Stomach (tissue), 4 donors: ENCODE measurements at regions not wholly inside any gene's neighbourhood (a gene's known extent, or its start where the extent isn't known, plus 50 kb on each side); places are given as distances from the start of the nearest gene placed in this dataset.
"Not testable (repeated sequence)": the region's sequence is repeated elsewhere in the genome, so short reads cannot be mapped to it uniquely, and the experiment has no call there.

Experiments used
- CTCF ChIP-seq, 7 experiments: fragments of 450-650 bp in 4 of 7; fragments of 200-600 bp in 3 of 7; sonication (generic) in 3 of 7; IDR thresholded peaks; one replicate each; pipeline ENCODE4 v1.5.1; 2016 to 2019; ENCODE audit warnings: antibody characterized with exemption in 7 of 7, control low read depth in 2 of 7, mild to moderate bottlenecking in 1 of 7
- EP300 ChIP-seq: sonication (generic); formaldehyde crosslinking; IDR thresholded peaks from one replicate; pipeline ENCODE4 v1.6.1; 2017; ENCODE audit warnings: antibody characterized with exemption
- POLR2A ChIP-seq, 4 donors: fragments of 450-650 bp; IDR thresholded peaks; one replicate each; pipeline ENCODE4 v1.6.1; 2016; ENCODE audit warnings: antibody characterized with exemption in 4 of 4, control low read depth in 2 of 4, mild to moderate bottlenecking in 1 of 4, moderate library complexity in 1 of 4

DNA sequence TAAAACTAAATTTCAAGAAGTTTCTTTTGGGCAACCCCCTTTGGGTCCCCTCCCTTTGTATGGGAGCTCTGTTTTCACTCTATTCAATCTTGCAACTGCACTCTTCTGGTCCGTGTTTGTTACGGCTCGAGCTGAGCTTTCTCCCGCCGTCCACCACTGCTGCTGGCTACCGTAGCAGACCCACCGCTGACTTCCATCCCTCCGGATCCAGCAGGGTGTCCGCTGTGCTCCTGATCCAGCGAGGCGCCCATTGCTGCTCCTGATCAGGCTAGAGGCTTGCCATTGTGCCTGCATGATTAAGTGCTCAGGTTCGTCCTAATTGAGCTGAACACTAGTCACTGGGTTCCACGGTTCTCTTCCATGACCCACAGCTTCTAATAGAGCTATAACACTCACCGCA lies 64.9 kb upstream of the ARSJ start:
- TF ChIP-seq CTCF (IDR thresholded peaks at IDR 0.05); POLR2A (IDR thresholded peaks at IDR 0.05); EP300: not testable (repeated sequence)
